DOHH2 (cell line): ENCODE measurements at regions not wholly inside any gene's neighbourhood (a gene's known extent, or its start where the extent isn't known, plus 50 kb on each side); places are given as distances from the start of the nearest gene placed in this dataset.

Source experiments
- H3F3A ChIP-seq: fragments of 200-600 bp; sonication (generic), shearing (Covaris generic); 2 replicates; pipeline ENCODE4 v1.6.0; 2016; ENCODE audit warnings: antibody characterized with exemption, mild to moderate bottlenecking; ENCODE audit not compliant: control insufficient read depth, insufficient read depth
- H3K27ac ChIP-seq: fragments of 200-600 bp; sonication (generic); 2 replicates; pipeline ENCODE4 v1.5.1; 2014; ENCODE audit warnings: low read depth, mild to moderate bottlenecking, low read length, moderate library complexity
- H3K27me3 ChIP-seq: fragments of 200-600 bp; sonication (generic); 2 replicates; pipeline ENCODE4 v1.6.1; 2014; ENCODE audit warnings: mild to moderate bottlenecking, low read length, mixed read lengths; ENCODE audit not compliant: control insufficient read depth
- H3K36me3 ChIP-seq: fragments of 200-600 bp; sonication (generic); 2 replicates; pipeline ENCODE4 v1.6.1; 2014; ENCODE audit warnings: mild to moderate bottlenecking, low read length, moderate library complexity, mixed read lengths; ENCODE audit not compliant: control insufficient read depth
- H3K4me1 ChIP-seq: fragments of 200-600 bp; sonication (generic); 2 replicates; pipeline ENCODE4 v1.6.1; 2014; ENCODE audit warnings: mild to moderate bottlenecking, low read length, mixed read lengths; ENCODE audit not compliant: control insufficient read depth
- H3K4me2 ChIP-seq: fragments of 200-600 bp; sonication (generic); 2 replicates; pipeline ENCODE4 v1.6.0; 2014; ENCODE audit warnings: mild to moderate bottlenecking, low read length, moderate library complexity
- H3K4me3 ChIP-seq: fragments of 200-600 bp; sonication (generic); 2 replicates; pipeline ENCODE4 v1.5.1; 2014; ENCODE audit warnings: mild to moderate bottlenecking, low read length, mixed read lengths
- H3K79me2 ChIP-seq: fragments of 200-600 bp; sonication (generic); 2 replicates; pipeline ENCODE4 v1.6.1; 2014; ENCODE audit warnings: mild to moderate bottlenecking, low read length, mixed read lengths; ENCODE audit not compliant: control insufficient read depth
- H3K9me2 ChIP-seq: fragments of 200-600 bp; sonication (generic); replicated peaks from 2 replicates; pipeline ENCODE4 v1.6.1; 2014; ENCODE audit warnings: mild to moderate bottlenecking, low read length, mixed read lengths; ENCODE audit not compliant: control insufficient read depth
- H3K9me3 ChIP-seq: fragments of 200-600 bp; sonication (generic); 2 replicates; pipeline ENCODE4 v1.6.1; 2014; ENCODE audit warnings: antibody characterized with exemption, low read length, mixed read lengths; ENCODE audit not compliant: control insufficient read depth, insufficient read depth
- H4K20me1 ChIP-seq: fragments of 200-600 bp; sonication (generic); 2 replicates; pipeline ENCODE4 v1.6.0; 2014; ENCODE audit warnings: low read depth, mild to moderate bottlenecking, antibody characterized with exemption, low read length, moderate library complexity; ENCODE audit not compliant: control insufficient read depth, insufficient read depth
- EZH2phosphoT487 ChIP-seq: fragments of 200-600 bp; sonication (generic); IDR thresholded peaks from 2 replicates; pipeline ENCODE4 v1.6.1; 2017; ENCODE audit warnings: borderline replicate concordance, mild to moderate bottlenecking, antibody characterized with exemption, low read length, moderate library complexity, mixed read lengths
- TF ChIP-seq, protein P1 (sequence below): fragments of 200-600 bp; sonication (generic); IDR thresholded peaks from one replicate; pipeline ENCODE4 v1.5.1; 2014; ENCODE audit warnings: antibody characterized with exemption, mild to moderate bottlenecking, low read depth, low read length; ENCODE audit not compliant: poor library complexity, severe bottlenecking

GRCh38 chr4:1472148-1472797, 66.0 kb upstream of the NKX1-1 start:
- H3K27me3 ChIP-seq: no peaks in the 10 kb centered on the region
- no peak overlapping the region for H3K27ac ChIP-seq
- H3F3A ChIP-seq: no peaks in the 10 kb centered on the region
- H3K4me1 ChIP-seq: no peaks in the 10 kb centered on the region
- H3K4me3 ChIP-seq: no peak overlapping the region
- peaks cover 6% of the 10 kb centered on the region; the same call in 1 of the 2 replicates for H3K9me3 ChIP-seq
- no peaks in the 10 kb centered on the region for H3K36me3 ChIP-seq
- no peaks in the 10 kb centered on the region for H3K79me2 ChIP-seq
- no peaks in the 10 kb centered on the region for H3K9me2 ChIP-seq
- TF ChIP-seq, protein P1, sequence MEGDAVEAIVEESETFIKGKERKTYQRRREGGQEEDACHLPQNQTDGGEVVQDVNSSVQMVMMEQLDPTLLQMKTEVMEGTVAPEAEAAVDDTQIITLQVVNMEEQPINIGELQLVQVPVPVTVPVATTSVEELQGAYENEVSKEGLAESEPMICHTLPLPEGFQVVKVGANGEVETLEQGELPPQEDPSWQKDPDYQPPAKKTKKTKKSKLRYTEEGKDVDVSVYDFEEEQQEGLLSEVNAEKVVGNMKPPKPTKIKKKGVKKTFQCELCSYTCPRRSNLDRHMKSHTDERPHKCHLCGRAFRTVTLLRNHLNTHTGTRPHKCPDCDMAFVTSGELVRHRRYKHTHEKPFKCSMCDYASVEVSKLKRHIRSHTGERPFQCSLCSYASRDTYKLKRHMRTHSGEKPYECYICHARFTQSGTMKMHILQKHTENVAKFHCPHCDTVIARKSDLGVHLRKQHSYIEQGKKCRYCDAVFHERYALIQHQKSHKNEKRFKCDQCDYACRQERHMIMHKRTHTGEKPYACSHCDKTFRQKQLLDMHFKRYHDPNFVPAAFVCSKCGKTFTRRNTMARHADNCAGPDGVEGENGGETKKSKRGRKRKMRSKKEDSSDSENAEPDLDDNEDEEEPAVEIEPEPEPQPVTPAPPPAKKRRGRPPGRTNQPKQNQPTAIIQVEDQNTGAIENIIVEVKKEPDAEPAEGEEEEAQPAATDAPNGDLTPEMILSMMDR: no peak
- TF ChIP-seq EZH2phosphoT487: no peak
- H4K20me1 ChIP-seq: no peaks in the 10 kb centered on the region
- H3K4me2 ChIP-seq: no peak overlapping the region

DNA sequence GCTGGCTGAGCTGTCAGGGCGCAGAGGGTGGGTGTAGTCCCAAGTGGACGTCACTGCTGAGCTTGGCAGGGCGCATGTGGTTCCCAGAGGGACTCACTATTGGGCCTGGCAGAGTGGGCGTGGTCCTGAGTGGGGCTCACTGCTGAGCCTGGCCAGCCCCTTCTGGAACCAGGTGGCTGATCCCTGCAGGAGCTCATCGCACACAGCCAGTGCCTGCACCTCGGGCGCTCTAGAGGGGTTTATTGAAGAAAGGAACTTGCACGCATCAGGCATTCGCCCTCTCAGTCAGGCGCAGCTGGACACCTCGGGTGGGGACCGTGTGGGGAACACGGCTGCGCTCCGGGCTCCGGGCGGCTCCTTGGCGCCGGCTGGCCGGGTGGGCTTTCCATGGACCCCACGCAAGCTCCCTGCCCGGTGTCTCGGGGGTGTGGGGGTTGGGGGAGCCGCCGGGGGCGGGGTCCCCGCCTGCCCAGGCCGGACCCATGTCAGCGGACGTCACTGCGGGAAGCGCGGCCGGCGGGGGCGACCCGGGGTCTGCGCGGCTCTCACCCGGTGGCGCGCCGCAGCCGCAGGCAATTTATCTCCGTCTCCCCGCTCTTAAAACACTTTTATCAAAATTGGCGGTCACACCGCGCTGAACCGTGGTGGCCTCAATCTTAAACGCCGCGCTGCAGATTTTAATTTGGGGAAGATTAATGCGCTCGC, 65.4 kb upstream of the NKX1-1 start:
- no peaks in the 10 kb centered on the region for H3K27me3 ChIP-seq
- H3K36me3 ChIP-seq: no peaks in the 10 kb centered on the region
- H3K9me3 ChIP-seq: peaks cover 6% of the 10 kb centered on the region; the same call in 1 of the 2 replicates
- no peak for TF ChIP-seq EZH2phosphoT487
- no peaks in the 10 kb centered on the region for H4K20me1 ChIP-seq
- H3K4me2 ChIP-seq: no peak overlapping the region
- H3K9me2 ChIP-seq: no peaks in the 10 kb centered on the region
- H3K27ac ChIP-seq: no peak overlapping the region
- no peak overlapping the region for H3K4me3 ChIP-seq
- no peaks in the 10 kb centered on the region for H3F3A ChIP-seq
- H3K79me2 ChIP-seq: no peaks in the 10 kb centered on the region
- no peaks in the 10 kb centered on the region for H3K4me1 ChIP-seq

DNA sequence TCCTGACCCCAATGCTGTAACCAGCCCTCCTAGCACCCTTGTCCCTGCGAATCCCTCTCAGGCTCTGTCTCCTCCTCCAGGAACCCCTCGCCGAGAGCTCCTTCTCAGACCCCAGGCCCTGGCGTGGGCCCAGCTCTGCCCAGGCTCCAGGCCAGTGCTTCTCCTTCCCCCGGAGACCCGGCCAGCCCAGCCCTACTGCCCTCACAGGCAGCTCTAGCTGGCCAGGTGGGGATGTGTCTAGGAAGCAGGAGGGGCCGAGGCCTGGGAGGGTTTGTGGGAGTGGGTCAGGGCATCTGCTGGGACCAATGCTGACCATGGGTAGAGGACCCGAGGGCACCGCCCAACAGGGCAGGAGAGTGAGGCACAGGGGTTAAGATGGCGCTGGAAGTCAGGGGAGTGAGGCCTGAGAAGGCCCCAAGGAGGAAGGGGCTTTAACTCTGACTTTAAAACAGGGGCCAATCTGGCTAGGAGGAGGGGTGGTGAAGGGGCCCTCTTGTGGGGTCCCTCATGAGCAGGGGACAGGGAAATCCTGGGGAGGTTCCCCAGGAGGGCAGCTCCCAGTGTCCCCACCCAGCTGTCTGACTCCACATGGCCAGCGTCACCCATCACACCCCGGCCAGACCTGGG, 64.7 kb upstream of the NKX1-1 start:
- TF ChIP-seq EZH2phosphoT487: no peak
- TF ChIP-seq, protein P1: no peak
- no peaks in the 10 kb centered on the region for H3K9me2 ChIP-seq
- H3K4me1 ChIP-seq: no peaks in the 10 kb centered on the region
- H4K20me1 ChIP-seq: no peaks in the 10 kb centered on the region
- H3K27ac ChIP-seq: no peak overlapping the region
- H3K79me2 ChIP-seq: no peaks in the 10 kb centered on the region
- peaks cover 6% of the 10 kb centered on the region; the same call in 1 of the 2 replicates for H3K9me3 ChIP-seq
- H3K36me3 ChIP-seq: no peaks in the 10 kb centered on the region
- H3F3A ChIP-seq: no peaks in the 10 kb centered on the region
- no peak overlapping the region for H3K4me3 ChIP-seq
- no peaks in the 10 kb centered on the region for H3K27me3 ChIP-seq
- H3K4me2 ChIP-seq: no peak overlapping the region

DNA sequence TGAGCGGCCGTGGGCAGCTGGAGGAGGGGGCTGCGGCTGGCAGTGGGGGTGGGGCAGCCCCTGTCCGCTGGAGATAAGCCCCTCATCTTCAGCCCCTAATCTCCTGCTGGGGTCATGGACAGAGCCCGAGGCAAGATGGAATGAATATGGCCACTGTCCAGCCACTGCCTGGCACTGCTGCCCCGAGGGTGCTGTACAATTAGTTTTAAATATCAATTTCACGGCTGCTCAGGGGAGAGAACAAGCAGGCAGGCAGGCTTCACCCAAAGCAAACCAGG, 64.1 kb upstream of the NKX1-1 start:
- H3K4me1 ChIP-seq: no peaks in the 10 kb centered on the region
- no peaks in the 10 kb centered on the region for H3K36me3 ChIP-seq
- H3F3A ChIP-seq: no peaks in the 10 kb centered on the region
- H3K27ac ChIP-seq: no peak overlapping the region
- H3K4me3 ChIP-seq: no peak overlapping the region
- H3K27me3 ChIP-seq: no peaks in the 10 kb centered on the region
- no peaks in the 10 kb centered on the region for H4K20me1 ChIP-seq
- no peak overlapping the region for H3K4me2 ChIP-seq
- H3K9me2 ChIP-seq: no peaks in the 10 kb centered on the region
- TF ChIP-seq EZH2phosphoT487: no peak
- TF ChIP-seq, protein P1: no peak
- peaks cover 6% of the 10 kb centered on the region; the same call in 1 of the 2 replicates for H3K9me3 ChIP-seq
- no peaks in the 10 kb centered on the region for H3K79me2 ChIP-seq
